Ishikawa (cell line): ENCODE measurements at regions not wholly inside any gene's neighbourhood (a gene's known extent, or its start where the extent isn't known, plus 50 kb on each side); places are given as distances from the start of the nearest gene placed in this dataset.

Source experiments
- REST ChIP-seq: IDR thresholded peaks from 2 replicates; pipeline ENCODE4 v1.6.1; 2012; ENCODE audit warnings: low read depth, mild to moderate bottlenecking
- USF1 ChIP-seq: IDR thresholded peaks from 2 replicates; pipeline ENCODE4 v1.6.1; 2012
- ZBTB7A ChIP-seq: IDR thresholded peaks from 2 replicates; pipeline ENCODE4 v1.6.1; 2012; ENCODE audit warnings: low read depth

- TF ChIP-seq USF1 = no peak
- TF ChIP-seq ZBTB7A = no peak
- no peak for TF ChIP-seq REST
Measured at GRCh38 chr10:31602541-31603234, 283.7 kb downstream of the ZEB1 start.
